Natural killer cell (primary cell): ENCODE measurements at regions not wholly inside any gene's neighbourhood (a gene's known extent, or its start where the extent isn't known, plus 50 kb on each side); places are given as distances from the start of the nearest gene placed in this dataset.

Source experiments
- ATAC-seq, 3 donors: fragments of 150-1000 bp in 2 of 3; fragments of 200-7000 bp in 1 of 3; cut with Tn5 transposase; 1 replicate in 1 of 3; 2 replicates in 2 of 3; pipeline ENCODE4 v1.10.0; 2021; ENCODE audit warnings: mild to moderate bottlenecking in 2 of 3, moderate library complexity in 2 of 3
- DNase-seq, 2 donors: peaks; one replicate each; pipeline versions ENCODE4 v3.0.0 to v3.0.0-alpha.2; 2013 to 2021; ENCODE audit warnings: mixed read lengths in 1 of 2
- H3K27ac ChIP-seq: one replicate; pipeline ENCODE4 v1.5.1; 2013; ENCODE audit warnings: mild to moderate bottlenecking, low read length
- H3K27me3 ChIP-seq: one replicate; pipeline ENCODE4 v1.6.1; 2013; ENCODE audit warnings: low read length; ENCODE audit not compliant: control insufficient read depth, insufficient read depth
- H3K36me3 ChIP-seq: one replicate; pipeline ENCODE4 v1.6.1; 2013; ENCODE audit warnings: low read length; ENCODE audit not compliant: control insufficient read depth, insufficient read depth
- H3K4me1 ChIP-seq: one replicate; pipeline ENCODE4 v1.6.1; 2013; ENCODE audit warnings: low read length; ENCODE audit not compliant: control insufficient read depth, insufficient read depth
- H3K4me3 ChIP-seq: one replicate; pipeline ENCODE4 v1.5.1; 2013; ENCODE audit warnings: low read length
- H3K9me3 ChIP-seq: one replicate; pipeline ENCODE4 v1.6.1; 2013; ENCODE audit warnings: low read length; ENCODE audit not compliant: control insufficient read depth, insufficient read depth
- H3K27ac Mint-ChIP-seq, 2 donors: one replicate each; pipeline ENCODE4 v1.8.0; 2022; ENCODE audit warnings: mild to moderate bottlenecking in 2 of 2, mixed read lengths in 2 of 2, moderate library complexity in 1 of 2
- H3K27me3 Mint-ChIP-seq, 2 donors: one replicate each; pipeline ENCODE4 v1.8.0; 2022; ENCODE audit warnings: low read depth in 2 of 2, mixed read lengths in 2 of 2
- H3K36me3 Mint-ChIP-seq: one replicate; pipeline ENCODE4 v1.8.0; 2022; ENCODE audit warnings: mixed read lengths
- H3K4me1 Mint-ChIP-seq, 2 donors: one replicate each; pipeline ENCODE4 v1.8.0; 2022; ENCODE audit warnings: mixed read lengths in 2 of 2
- H3K4me3 Mint-ChIP-seq: one replicate; pipeline ENCODE4 v1.8.0; 2022; ENCODE audit warnings: mild to moderate bottlenecking, moderate library complexity, mixed read lengths
- H3K9me3 Mint-ChIP-seq, 2 donors: one replicate each; pipeline ENCODE4 v1.8.0; 2022; ENCODE audit warnings: mixed read lengths in 2 of 2
- WGBS: methylation state at CpG from one replicate; pipeline ENCODE4 v1.1.7; 2013; ENCODE audit warnings: missing lambda C conversion rate; ENCODE audit not compliant: insufficient coverage; 5-methylcytosine and 5-hydroxymethylcytosine counted together
- intact Hi-C: fragments of 100-400 bp; cut with micrococcal nuclease; formaldehyde crosslinking; loops from one replicate; pipeline ENCODE4 v1.14.2; 2022
- TF ChIP-seq, protein P1 (sequence below): fragments of 200-600 bp; IDR thresholded peaks from one replicate; pipeline ENCODE4 v1.8.0; 2022; ENCODE audit warnings: antibody characterized with exemption

DNA sequence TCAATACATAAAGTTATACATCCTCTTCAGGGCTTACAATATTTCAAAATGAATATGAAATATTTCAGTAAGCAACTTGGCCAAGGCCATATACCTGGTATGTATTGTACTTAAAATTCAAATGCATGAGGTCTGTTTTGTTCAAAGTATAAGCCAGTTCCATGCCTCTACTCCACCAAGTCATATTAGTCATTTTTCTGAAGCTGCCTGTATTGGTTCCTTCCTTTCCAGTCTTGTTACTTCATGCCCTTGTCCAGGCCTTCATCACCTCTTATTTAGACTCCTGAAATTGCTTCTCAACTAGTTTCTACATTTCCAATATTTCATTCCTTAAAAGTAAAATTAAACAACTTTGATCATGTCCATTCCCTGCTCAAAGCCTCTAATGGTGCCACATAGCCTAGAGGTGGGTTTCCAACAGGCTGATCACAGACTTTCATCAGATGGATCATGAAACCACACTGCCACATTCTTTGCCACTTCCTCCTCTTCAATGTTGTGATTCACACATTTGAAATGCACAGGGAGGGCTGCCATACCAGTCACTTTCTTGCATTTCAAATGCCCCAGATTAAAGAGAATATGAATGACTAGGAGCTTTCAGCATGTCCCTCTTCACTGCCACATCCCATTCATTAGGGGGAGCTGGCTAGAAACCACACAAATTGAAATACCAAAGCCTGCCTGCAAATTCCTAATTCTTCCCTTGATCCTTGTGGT lies 424.1 kb upstream of the DACH1 start:
- Histone ChIP-seq H3K4me1 (no peaks in the 10 kb centered on the region), H3K27me3 (no peaks in the 10 kb centered on the region), H3K27ac (no peak overlapping the region), H3K36me3 (no peaks in the 10 kb centered on the region), H3K9me3 (peaks cover 3% of the 10 kb centered on the region), H3K4me3 (no peak overlapping the region)
- Mint-ChIP-seq H3K36me3 (no peaks in the 10 kb centered on the region), H3K4me1 (no peaks in the 10 kb centered on the region), H3K9me3 (peaks cover 16 to 18% of the 10 kb centered on the region in 2 donors), H3K4me3 (no peak overlapping the region), H3K27me3 (no peaks in the 10 kb centered on the region), H3K27ac (no peak overlapping the region)
- TF ChIP-seq, protein P1, sequence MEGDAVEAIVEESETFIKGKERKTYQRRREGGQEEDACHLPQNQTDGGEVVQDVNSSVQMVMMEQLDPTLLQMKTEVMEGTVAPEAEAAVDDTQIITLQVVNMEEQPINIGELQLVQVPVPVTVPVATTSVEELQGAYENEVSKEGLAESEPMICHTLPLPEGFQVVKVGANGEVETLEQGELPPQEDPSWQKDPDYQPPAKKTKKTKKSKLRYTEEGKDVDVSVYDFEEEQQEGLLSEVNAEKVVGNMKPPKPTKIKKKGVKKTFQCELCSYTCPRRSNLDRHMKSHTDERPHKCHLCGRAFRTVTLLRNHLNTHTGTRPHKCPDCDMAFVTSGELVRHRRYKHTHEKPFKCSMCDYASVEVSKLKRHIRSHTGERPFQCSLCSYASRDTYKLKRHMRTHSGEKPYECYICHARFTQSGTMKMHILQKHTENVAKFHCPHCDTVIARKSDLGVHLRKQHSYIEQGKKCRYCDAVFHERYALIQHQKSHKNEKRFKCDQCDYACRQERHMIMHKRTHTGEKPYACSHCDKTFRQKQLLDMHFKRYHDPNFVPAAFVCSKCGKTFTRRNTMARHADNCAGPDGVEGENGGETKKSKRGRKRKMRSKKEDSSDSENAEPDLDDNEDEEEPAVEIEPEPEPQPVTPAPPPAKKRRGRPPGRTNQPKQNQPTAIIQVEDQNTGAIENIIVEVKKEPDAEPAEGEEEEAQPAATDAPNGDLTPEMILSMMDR: no peak
- intact Hi-C loops: no loop called here
- ATAC-seq (no peak), DNase-seq (no peak)

GRCh38 chr13:72286421-72286820 lies 419.4 kb upstream of the DACH1 start:
- H3K27ac Mint-ChIP-seq: no peak overlapping the region
- H3K4me3 Mint-ChIP-seq: no peak overlapping the region
- ATAC-seq: no peak
- H3K9me3 Mint-ChIP-seq: peaks cover 7 to 8% of the 10 kb centered on the region in 2 donors
- no peaks in the 10 kb centered on the region for H3K27me3 Mint-ChIP-seq
- Histone ChIP-seq H3K9me3 (peaks cover 3% of the 10 kb centered on the region), H3K4me3 (no peak overlapping the region), H3K36me3 (no peaks in the 10 kb centered on the region), H3K4me1 (no peaks in the 10 kb centered on the region), H3K27ac (no peak overlapping the region), H3K27me3 (no peaks in the 10 kb centered on the region)
- TF ChIP-seq, protein P1: no peak
- no peak for DNase-seq
- H3K36me3 Mint-ChIP-seq: no peaks in the 10 kb centered on the region
- no peaks in the 10 kb centered on the region for H3K4me1 Mint-ChIP-seq
- intact Hi-C loops: no loop called here

- intact Hi-C loops: no loop called here
- H3K4me3 ChIP-seq: no peak overlapping the region
- H3K27me3 ChIP-seq: no peaks in the 10 kb centered on the region
- Mint-ChIP-seq H3K27me3 (no peaks in the 10 kb centered on the region), H3K4me3 (no peak overlapping the region), H3K27ac (no peak overlapping the region), H3K4me1 (no peaks in the 10 kb centered on the region), H3K9me3 (peaks cover 5 to 8% of the 10 kb centered on the region in 2 donors), H3K36me3 (no peaks in the 10 kb centered on the region)
- no peak overlapping the region for H3K27ac ChIP-seq
- ATAC-seq (no peak), DNase-seq (no peak)
- H3K36me3 ChIP-seq: no peaks in the 10 kb centered on the region
- H3K9me3 ChIP-seq: peaks cover 3% of the 10 kb centered on the region
- TF ChIP-seq, protein P1: no peak
- H3K4me1 ChIP-seq: no peaks in the 10 kb centered on the region
- WGBS: 100% methylated on average over 1 of the region's 2 CpGs
These were observed 417.8 kb upstream of the DACH1 start for GRCh38 chr13:72284791-72285190.

GRCh38 chr13:72261732-72262131 lies 394.7 kb upstream of the DACH1 start:
- intact Hi-C loops: no loop called here
- Mint-ChIP-seq H3K4me1 (no peaks in the 10 kb centered on the region), H3K27ac (no peak overlapping the region), H3K27me3 (no peaks in the 10 kb centered on the region), H3K36me3 (no peaks in the 10 kb centered on the region), H3K9me3 (peaks cover 14 to 20% of the 10 kb centered on the region in 2 donors), H3K4me3 (no peak overlapping the region)
- no CpG with 5 or more reads among the region's 1 CpG for WGBS
- Histone ChIP-seq H3K9me3 (no peaks in the 10 kb centered on the region), H3K36me3 (no peaks in the 10 kb centered on the region), H3K4me1 (no peaks in the 10 kb centered on the region), H3K27me3 (no peaks in the 10 kb centered on the region), H3K27ac (no peak overlapping the region), H3K4me3 (no peak overlapping the region)
- TF ChIP-seq, protein P1: no peak
- DNase-seq (no peak), ATAC-seq (no peak)
